GM04503 (cell line): ENCODE measurements at regions not wholly inside any gene's neighbourhood (a gene's known extent, or its start where the extent isn't known, plus 50 kb on each side); places are given as distances from the start of the nearest gene placed in this dataset.

ENCODE experiments used
- DNase-seq: peaks from one replicate; pipeline ENCODE4 v3.0.0-alpha.2; 2012; ENCODE audit warnings: low read depth

DNA sequence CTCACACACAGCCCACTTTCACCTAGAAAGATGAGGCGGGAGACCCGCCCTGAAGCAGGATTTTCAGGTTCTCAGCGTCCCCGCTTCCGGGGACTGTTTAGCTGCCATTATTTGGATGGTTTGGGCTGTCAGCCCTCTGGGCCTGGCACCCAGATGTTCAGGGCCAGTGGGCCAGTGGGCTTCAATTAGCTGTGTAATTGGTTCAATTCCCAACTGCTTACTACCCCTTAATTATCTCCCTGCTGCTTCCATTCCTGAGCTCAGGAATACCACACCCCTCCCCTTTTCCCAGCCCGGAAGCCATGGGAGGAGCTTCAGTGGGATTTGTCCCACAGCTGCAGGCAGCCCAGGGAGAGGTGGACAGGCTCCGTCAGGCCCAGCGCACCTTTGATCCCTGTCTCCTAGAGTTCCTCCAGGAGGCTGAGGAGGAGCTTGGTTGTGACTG is 114.1 kb upstream of the MYCN start:
- no peak for DNase-seq

DNA sequence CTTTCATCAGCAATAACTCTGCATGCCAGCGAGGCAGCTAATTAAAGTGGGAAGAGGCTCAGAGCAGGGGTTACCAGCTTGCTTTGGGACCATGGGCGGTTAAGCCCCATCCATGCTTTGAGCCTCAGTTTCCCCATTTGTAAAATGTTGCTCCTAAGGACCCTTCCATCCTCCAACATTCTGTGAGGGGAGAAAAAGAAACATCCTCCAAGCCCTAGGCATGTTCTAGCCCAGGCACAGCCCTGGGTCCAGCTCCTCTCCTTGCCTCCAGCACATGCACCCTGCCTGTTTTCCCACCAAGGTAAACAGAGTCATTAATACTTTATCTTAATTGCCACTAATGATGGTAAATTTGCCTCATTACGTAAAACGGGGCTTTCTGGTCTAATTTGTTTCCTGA is 113.3 kb upstream of the MYCN start:
- DNase-seq = no peak

GRCh38 chr2:15828576-15828975 is 111.8 kb upstream of the MYCN start:
- DNase-seq = no peak

- no peak for DNase-seq
Measured at GRCh38 chr2:15829091-15829801, 111.1 kb upstream of the MYCN start.

- DNase-seq = no peak
Measured at GRCh38 chr2:15829985-15830384, 110.4 kb upstream of the MYCN start.

GRCh38 chr2:15830937-15831549 is 109.3 kb upstream of the MYCN start:
- no peak for DNase-seq

GRCh38 chr2:15832030-15832709 is 108.2 kb upstream of the MYCN start:
- DNase-seq = no peak

DNA sequence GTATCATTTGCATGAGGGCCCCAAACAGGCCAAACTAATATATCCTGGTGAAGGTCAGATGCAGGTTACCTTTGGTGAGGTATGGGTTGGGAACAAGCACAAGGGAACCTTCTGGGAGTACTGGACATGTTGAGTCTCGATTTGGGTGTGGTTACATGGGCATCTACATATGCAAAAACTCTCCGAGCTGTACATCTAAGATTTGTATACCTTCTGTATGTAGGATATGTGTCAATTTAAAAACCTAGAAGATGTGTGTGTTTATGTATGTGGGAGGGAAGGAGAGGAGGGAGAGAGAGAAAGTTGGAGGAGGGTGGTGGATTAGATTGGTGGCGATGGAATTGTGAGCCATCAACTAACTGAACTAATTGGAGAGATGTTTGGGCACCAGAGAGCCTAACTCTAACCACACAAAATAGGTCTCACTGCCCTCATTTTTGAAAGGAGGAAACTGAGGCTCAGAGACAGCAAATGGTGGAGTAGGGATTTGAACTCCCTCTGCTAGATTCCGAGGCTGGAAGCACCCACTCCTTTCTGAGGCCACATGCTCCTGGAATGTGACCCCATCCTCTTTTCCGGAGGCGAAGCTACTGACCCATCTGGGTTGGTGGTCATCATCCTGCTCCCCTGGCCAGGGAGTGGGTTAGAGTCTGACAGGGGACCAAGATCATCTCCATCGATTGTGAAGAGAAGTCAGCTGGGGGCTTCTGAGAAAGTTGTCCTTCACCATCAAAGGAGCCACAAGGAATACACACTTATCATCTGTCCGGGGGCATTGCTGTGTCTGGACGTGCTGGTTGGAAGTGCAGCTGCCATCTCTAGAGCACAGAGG is 107.3 kb upstream of the MYCN start:
- DNase-seq = no peak

GRCh38 chr2:15833731-15834130 is 106.6 kb upstream of the MYCN start:
- no peak for DNase-seq

DNA sequence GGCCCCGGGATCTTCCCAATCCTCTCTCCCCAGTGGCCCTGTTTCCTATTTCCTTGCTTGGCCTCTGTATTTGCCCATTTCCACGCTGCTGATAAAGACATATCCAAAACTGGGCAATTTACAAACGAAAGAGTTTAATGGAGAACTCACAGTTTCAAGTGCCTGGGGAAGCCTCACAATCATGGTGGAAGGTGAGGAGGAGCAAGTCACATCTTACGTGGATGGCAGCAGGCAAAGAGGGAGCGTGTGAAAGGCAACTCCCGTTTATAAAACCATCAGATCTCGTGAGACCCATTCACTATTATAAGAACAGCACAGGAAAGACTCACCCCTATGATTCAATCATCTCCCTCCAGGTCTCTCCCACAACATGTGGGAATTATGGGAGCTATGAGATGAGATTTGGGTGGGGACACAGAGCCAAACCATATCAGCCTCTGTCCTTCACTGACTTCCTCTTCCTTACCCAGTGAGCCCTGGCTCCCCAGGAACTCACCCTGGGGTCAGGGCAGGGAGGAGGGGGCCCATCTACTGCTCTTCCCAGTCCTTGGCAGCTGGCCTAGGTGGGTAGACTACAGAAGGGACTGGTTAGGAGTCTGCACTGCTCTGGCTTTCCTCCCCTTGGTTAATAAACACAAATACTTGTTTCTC is 105.8 kb upstream of the MYCN start:
- no peak for DNase-seq

- no peak for DNase-seq
Measured at GRCh38 chr2:15835991-15836688, 104.2 kb upstream of the MYCN start.

DNA sequence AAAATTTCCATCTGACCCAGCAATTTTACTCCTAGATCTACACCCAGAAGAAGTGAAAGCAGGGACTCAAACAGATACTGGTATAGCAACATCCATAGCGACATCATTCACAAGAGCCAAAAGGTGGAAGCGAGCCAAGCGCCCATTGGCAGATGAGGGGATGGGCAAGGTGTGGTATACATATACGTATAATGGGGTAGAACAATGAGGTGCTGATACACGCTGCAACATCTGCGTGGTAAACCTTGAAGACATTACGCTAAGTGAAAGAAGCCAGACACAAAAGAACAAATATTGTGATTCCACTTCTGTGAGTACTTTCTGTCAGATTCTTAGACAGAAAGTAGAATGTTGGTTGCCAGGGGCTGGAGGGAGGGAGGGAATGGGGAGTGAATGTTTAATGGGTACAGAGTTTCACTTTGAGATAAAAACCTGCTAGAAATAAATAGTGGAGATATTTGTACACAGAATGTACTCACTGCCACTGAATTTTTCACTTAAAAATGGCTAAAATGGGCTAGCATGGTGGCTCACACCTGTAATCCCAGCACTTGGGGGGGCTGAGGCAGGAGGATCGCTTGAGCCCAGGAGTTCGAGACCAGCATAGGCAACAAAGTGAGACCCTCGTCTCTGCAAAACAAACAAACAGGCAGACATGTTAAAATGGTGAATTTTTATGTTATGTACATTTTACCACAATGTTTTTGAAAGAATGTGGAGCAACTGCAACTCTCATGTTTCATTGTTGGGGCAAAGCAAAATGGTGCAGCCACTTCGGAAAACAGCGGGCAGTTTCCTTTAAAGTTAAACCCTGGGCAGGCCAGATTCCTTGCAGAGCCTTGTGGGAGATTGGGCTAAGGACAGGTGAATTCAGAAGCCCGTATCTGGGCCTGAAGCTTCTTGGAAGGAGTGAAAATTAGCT is 103.4 kb upstream of the MYCN start:
- DNase-seq = no peak

DNA sequence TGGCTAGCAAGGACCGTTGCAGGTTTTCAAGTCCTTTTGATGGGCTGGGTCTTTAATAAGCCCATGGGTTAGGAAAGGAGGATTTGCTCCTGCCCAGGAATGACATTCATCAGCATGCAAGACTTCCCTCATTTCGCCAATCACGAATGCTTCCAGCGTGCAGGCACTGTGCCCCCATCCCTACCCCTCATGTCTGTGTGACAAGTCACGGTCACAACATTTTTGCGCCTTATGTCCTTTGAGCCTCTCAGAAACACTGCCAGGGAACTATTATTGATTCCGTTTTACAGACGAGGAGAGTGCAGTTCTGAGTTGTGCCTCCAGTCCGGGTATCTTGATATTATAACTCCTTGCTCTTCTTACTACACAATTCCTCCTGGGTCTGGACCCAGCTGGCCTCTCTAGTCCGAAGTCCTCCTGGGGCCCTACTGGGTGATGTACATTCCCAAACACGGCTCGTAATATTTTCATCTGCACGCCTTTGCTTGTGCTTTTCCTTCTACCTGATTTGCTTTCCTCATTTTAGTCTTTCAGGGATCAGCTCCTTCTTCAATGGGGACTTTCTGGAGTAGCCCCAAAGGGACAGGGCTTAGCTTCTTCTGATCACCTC is 101.8 kb upstream of the MYCN start:
- DNase-seq = no peak

DNA sequence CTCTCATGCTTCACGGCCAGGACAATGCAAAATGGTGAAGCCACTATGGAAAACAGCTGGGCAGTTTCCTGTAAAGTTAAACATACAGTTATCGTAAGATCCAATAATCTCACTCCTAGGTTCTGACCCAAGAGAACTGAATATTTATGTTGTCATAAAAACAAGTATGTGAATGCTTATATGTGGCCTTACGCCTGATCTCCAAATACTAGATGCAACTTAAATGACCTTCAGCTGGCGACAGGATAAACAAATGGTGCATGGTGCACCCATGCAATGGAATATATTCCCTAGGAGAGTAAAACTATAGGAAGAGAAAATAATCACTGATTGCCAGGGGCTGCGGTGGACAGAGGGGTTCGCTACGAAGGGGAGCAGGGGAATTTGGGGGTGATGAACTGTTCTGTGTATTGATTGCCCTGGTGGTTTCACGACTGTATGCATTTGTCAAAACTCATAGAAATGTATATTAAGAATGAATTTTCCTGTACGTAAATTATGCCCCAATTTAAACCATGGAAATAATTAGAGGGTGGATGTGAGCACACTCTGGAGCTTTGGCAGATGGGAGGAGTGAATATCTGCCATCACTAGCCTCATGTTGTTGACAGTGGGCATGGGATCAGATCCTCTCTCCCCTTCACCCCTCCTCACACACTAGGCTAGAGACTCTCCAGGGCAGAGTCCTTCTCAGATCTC is 100.8 kb upstream of the MYCN start:
- DNase-seq = no peak

- DNase-seq = no peak
Measured at GRCh38 chr2:15840148-15840547, 100.2 kb upstream of the MYCN start.

DNA sequence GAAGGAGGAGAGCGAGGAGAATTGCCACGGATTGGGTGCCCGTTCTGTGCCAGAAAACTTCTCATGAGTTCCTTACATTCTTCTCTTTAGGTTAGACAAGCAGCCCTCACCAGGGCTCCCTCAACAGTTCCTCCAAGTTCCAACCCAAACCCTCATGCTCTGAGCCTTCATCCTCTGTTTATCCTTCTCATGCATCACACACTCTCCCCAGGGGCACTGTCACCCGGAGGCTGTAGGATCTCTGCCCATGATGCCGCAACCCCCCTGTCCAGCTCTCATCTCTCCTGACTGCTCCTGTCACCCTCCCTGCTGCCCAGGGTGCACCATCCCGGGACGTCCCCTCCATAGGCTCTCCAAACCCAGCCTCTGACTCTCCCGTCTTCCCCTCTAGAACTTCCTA is 99.4 kb upstream of the MYCN start:
- DNase-seq = no peak

GRCh38 chr2:15841776-15842560 is 98.4 kb upstream of the MYCN start:
- DNase-seq = no peak
